HCT116 (cell line): ENCODE measurements at regions not wholly inside any gene's neighbourhood (a gene's known extent, or its start where the extent isn't known, plus 50 kb on each side); places are given as distances from the start of the nearest gene placed in this dataset.

Experiments used
- ATF3 ChIP-seq: IDR thresholded peaks from 2 replicates; pipeline ENCODE4 v1.6.1; 2012
- CBX3 ChIP-seq: IDR thresholded peaks from 2 replicates; pipeline ENCODE4 v1.6.1; 2012; ENCODE audit warnings: low read depth
- CTCF ChIP-seq, 3 experiments: fragments of 200-600 bp in 1 of 3; sonication (generic) in 1 of 3; IDR thresholded peaks in 2 of 3; conservative IDR thresholded peaks in 1 of 3; 2 replicates each; pipeline ENCODE4 v1.5.1; 2012 to 2017; ENCODE audit warnings: low read depth in 2 of 3, low read length in 2 of 3, antibody characterized with exemption in 1 of 3, borderline replicate concordance in 1 of 3, control low read depth in 1 of 3, mild to moderate bottlenecking in 1 of 3, mixed read lengths in 1 of 3, mixed run types in 1 of 3, moderate library complexity in 1 of 3; ENCODE audit not compliant: insufficient read depth in 1 of 3
- JUND ChIP-seq: IDR thresholded peaks from 2 replicates; pipeline ENCODE4 v1.6.1; 2012
- POLR2A ChIP-seq: IDR thresholded peaks from 2 replicates; pipeline ENCODE4 v1.7.0; 2011; ENCODE audit warnings: borderline replicate concordance; ENCODE audit not compliant: insufficient read depth, insufficient read length; ENCODE audit errors: extremely low read depth
- POLR2AphosphoS5 ChIP-seq: IDR thresholded peaks from 2 replicates; pipeline ENCODE4 v1.6.1; 2011; ENCODE audit warnings: mild to moderate bottlenecking, low read depth, low read length, moderate library complexity
- SP1 ChIP-seq: IDR thresholded peaks from 2 replicates; pipeline ENCODE4 v1.6.1; 2012; ENCODE audit warnings: low read depth
- SRF ChIP-seq: IDR thresholded peaks from 2 replicates; pipeline ENCODE4 v1.6.1; 2012; ENCODE audit warnings: low read depth
- TCF7L2 ChIP-seq: IDR thresholded peaks from 2 replicates; pipeline ENCODE4 v1.7.0; 2011; ENCODE audit warnings: borderline replicate concordance, inconsistent platforms; ENCODE audit not compliant: insufficient read depth, insufficient read length; ENCODE audit errors: extremely low read depth
- ZNF274 ChIP-seq: fragments of 200-500 bp; sonication (Bioruptor generic); IDR thresholded peaks from 2 replicates; pipeline ENCODE4 v1.6.1; 2014; ENCODE audit warnings: mild to moderate bottlenecking, low read depth, low read length, inconsistent platforms

GRCh38 chr2:61727746-61728145 lies 126.1 kb downstream of the FAM161A start:
- TF ChIP-seq ZNF274 (no peak), CTCF (IDR thresholded peaks at IDR 0.05 in 2 of 3, conservative IDR thresholded peaks at IDR 0.05 in 1 of 3; ENCODE audit: borderline replicate concordance in 1 of 3, insufficient read depth in 1 of 3, low read depth in 2 of 3, low read length in 2 of 3) (no peak), CBX3 (no peak), POLR2AphosphoS5 (no peak), ATF3 (no peak), SRF (no peak), TCF7L2 (no peak), SP1 (no peak), POLR2A (no peak), JUND (no peak)
